NB4 (cell line): ENCODE measurements at regions not wholly inside any gene's neighbourhood (a gene's known extent, or its start where the extent isn't known, plus 50 kb on each side); places are given as distances from the start of the nearest gene placed in this dataset.

ENCODE experiments used
- DNase-seq: peaks from one replicate; pipeline ENCODE4 v3.0.0; 2010; ENCODE audit warnings: low read depth
- H3K4me3 ChIP-seq: one replicate; pipeline ENCODE4 v1.5.1; 2011; ENCODE audit warnings: mild to moderate bottlenecking, low read depth, low read length, moderate library complexity
- CTCF ChIP-seq: IDR thresholded peaks from one replicate; pipeline ENCODE4 v1.5.1; 2012; ENCODE audit warnings: low read depth, low read length
- MYC ChIP-seq: IDR thresholded peaks from 2 replicates; pipeline ENCODE4 v1.6.1; 2011; ENCODE audit warnings: low read depth, low read length
- POLR2A ChIP-seq: IDR thresholded peaks from 2 replicates; pipeline ENCODE4 v1.6.1; 2011; ENCODE audit warnings: mild to moderate bottlenecking; ENCODE audit not compliant: insufficient read length; ENCODE audit errors: extremely low read depth
- TF ChIP-seq, protein P1 (sequence below): IDR thresholded peaks from 2 replicates; pipeline ENCODE4 v1.6.1; 2011; ENCODE audit warnings: low read depth, low read length

DNA sequence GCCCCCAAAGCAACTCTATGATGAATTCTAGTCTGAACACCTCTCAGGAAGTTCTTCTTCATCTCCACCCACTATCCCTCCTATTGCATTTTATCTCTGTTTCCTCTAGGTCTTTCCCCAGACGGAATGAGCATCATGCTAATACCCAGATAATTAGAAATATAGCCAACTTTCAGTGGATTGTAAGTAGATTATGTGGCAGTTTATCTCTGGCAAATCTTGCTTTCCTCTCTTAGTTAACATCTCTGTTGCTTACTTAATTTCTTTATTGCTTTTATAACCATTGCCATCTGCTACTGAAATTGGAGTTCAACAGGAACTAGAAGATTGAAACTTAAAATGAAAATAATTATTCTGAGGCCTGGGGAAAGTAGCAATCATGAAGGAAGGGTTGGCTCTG, 378.6 kb downstream of the RPS6KC1 start:
- TF ChIP-seq, protein P1, sequence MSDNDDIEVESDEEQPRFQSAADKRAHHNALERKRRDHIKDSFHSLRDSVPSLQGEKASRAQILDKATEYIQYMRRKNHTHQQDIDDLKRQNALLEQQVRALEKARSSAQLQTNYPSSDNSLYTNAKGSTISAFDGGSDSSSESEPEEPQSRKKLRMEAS: no peak
- TF ChIP-seq MYC (no peak), POLR2A (no peak), CTCF (no peak)
- DNase-seq: no peak
- H3K4me3 ChIP-seq: no peak overlapping the region

DNA sequence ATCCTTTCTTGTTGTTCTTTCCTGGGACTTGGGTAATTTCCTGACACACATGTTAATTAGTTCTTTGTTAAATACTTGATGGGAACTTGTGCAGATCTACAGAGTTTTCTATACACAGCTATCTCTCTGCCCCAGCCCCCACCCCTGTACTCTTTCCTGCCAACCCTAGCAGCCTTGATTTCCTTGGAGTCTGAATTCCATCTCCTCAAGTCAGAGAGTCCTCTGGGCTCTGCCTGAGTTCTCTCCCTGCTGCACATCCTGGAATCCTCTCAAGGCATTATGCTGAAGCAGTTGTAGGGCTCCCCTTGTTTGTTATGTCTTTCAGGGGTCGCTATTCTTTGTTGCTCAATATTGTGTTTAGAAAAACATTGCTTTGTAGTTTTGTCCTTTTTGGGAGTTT, 384.7 kb downstream of the RPS6KC1 start:
- no peak for DNase-seq
- TF ChIP-seq, protein P1: no peak
- TF ChIP-seq POLR2A (no peak), CTCF (no peak), MYC (no peak)
- no peak overlapping the region for H3K4me3 ChIP-seq

- no peak for DNase-seq
- TF ChIP-seq MYC: no peak
- no peak overlapping the region for H3K4me3 ChIP-seq
These were observed 387.3 kb downstream of the RPS6KC1 start for GRCh38 chr1:213438339-213438738.

DNA sequence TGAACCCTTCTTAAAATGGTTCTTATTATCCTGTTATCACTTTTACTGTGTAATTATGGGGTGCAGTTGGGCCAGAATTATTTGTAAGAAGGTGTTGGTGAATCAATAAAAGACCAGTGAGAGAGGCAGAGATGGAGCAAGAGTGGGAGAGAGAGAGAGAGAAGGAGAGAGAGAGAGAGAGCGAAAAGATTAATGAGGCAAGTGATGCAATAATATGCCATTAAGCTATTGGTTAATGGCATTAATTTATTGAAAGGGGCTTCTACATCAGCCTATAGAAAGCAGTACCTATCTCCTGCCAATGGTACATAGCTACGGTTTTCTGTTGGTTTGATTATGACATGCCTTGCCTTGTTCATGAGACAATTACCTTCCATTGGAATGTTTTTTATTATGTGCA, 388.7 kb downstream of the RPS6KC1 start:
- TF ChIP-seq CTCF (no peak), POLR2A (no peak), MYC (no peak)
- TF ChIP-seq, protein P1: no peak
- DNase-seq: no peak

GRCh38 chr1:213440766-213441165, 389.7 kb downstream of the RPS6KC1 start:
- no peak for TF ChIP-seq POLR2A
- no peak overlapping the region for H3K4me3 ChIP-seq
- no peak for DNase-seq

More for the DNA sequence above, 388.7 kb downstream of the RPS6KC1 start:
- no peak overlapping the region for H3K4me3 ChIP-seq

DNA sequence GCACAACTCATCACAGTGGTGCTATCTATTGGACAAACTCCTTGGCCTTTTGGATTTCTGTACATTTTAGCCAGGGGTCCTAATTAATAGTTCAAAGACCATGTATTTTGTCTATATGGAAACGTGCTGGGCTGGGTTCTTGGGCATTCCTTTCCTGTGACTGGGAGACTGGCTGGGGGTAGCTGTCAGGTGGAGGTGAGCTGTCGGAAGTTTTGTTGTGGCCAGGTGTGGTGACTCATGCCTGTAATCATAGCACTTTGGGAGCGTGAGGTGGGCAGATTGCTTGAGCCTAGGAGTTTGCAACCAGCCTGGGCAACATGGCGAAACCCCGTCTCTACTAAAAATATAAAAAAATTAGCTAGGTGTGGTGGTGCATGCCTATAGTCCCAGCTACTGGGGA, 392.4 kb downstream of the RPS6KC1 start:
- DNase-seq: no peak
- TF ChIP-seq, protein P1: no peak
- TF ChIP-seq POLR2A: no peak
- no peak for TF ChIP-seq CTCF
- TF ChIP-seq MYC: no peak
- H3K4me3 ChIP-seq: no peak overlapping the region

- TF ChIP-seq, protein P1: no peak
- TF ChIP-seq POLR2A (no peak), MYC (no peak), CTCF (no peak)
- no peak overlapping the region for H3K4me3 ChIP-seq
- DNase-seq: no peak
These were observed 393.2 kb downstream of the RPS6KC1 start for GRCh38 chr1:213444224-213444623.
